ENCODE measurements at regions not wholly inside any gene's neighbourhood (a gene's known extent, or its start where the extent isn't known, plus 50 kb on each side); places are given as distances from the start of the nearest gene placed in this dataset.

GRCh38 chr13:24002206-24002815 lies 105.0 kb upstream of the C1QTNF9B start:
- Histone ChIP-seq H3K79me1 (ENCODE audit: insufficient read depth, low read depth, low read length, poor library complexity, severe bottlenecking) (no peaks in the 10 kb centered on the region), H4K91ac (ENCODE audit: insufficient read length, low read depth, low read length) (no peak overlapping the region), H3K14ac (ENCODE audit: insufficient read depth, low read length) (no peak overlapping the region), H3K23ac (ENCODE audit: insufficient read length, low read depth, low read length) (no peak overlapping the region), H2AFZ (ENCODE audit: low read length) (no peak overlapping the region), H3K9ac (ENCODE audit: extremely low read depth, insufficient read length, low read length) (no peak overlapping the region), H2BK15ac (ENCODE audit: low read depth, low read length) (no peak overlapping the region), H3K4ac (ENCODE audit: low read depth, low read length) (no peak overlapping the region), H4K20me1 (ENCODE audit: control insufficient read depth, insufficient read depth, insufficient read length) (no peaks in the 10 kb centered on the region), H2BK12ac (ENCODE audit: insufficient read length, low read depth, low read length) (no peak overlapping the region), H3K79me2 (ENCODE audit: insufficient read depth, low read length) (no peaks in the 10 kb centered on the region), H2AK5ac (ENCODE audit: insufficient read length, low read length) (no peak overlapping the region), H3K9me3 (ENCODE audit: control insufficient read depth, low read depth, low read length) (no peaks in the 10 kb centered on the region), H3K27me3 (ENCODE audit: insufficient read depth, low read length) (no peaks in the 10 kb centered on the region), H3T11ph (ENCODE audit: low read length) (no peak overlapping the region), H3K4me1 (ENCODE audit: insufficient read depth, low read length) (0 out of 2 replicates have a peak, but pooled peaks cover 3% of the 10 kb centered on the region), H4K5ac (ENCODE audit: insufficient read length, low read depth, low read length) (no peak overlapping the region), H3K18ac (ENCODE audit: insufficient read length, low read depth, low read length) (no peak overlapping the region), H2BK5ac (ENCODE audit: insufficient read length, low read length) (no peak overlapping the region), H2BK120ac (ENCODE audit: low read depth, low read length, poor library complexity, severe bottlenecking) (no peak overlapping the region), H3K4me2 (ENCODE audit: insufficient read depth, insufficient read length, low read length) (no peak overlapping the region), H3K23me2 (ENCODE audit: insufficient read length, low read depth, low read length, poor library complexity, severe bottlenecking) (no peaks in the 10 kb centered on the region), H3K27ac (ENCODE audit: insufficient read length, low read depth, low read length) (no peak overlapping the region), H2BK20ac (ENCODE audit: low read depth, low read length, poor library complexity, severe bottlenecking) (no peak overlapping the region), H4K8ac (replicated peaks; ENCODE audit: insufficient read length, low read depth, low read length) (no peak overlapping the region), H3K56ac (ENCODE audit: insufficient read length, low read depth, low read length) (no peak overlapping the region)
- H3K9me3 Mint-ChIP-seq: no peaks in the 10 kb centered on the region
- TF ChIP-seq, protein P1, sequence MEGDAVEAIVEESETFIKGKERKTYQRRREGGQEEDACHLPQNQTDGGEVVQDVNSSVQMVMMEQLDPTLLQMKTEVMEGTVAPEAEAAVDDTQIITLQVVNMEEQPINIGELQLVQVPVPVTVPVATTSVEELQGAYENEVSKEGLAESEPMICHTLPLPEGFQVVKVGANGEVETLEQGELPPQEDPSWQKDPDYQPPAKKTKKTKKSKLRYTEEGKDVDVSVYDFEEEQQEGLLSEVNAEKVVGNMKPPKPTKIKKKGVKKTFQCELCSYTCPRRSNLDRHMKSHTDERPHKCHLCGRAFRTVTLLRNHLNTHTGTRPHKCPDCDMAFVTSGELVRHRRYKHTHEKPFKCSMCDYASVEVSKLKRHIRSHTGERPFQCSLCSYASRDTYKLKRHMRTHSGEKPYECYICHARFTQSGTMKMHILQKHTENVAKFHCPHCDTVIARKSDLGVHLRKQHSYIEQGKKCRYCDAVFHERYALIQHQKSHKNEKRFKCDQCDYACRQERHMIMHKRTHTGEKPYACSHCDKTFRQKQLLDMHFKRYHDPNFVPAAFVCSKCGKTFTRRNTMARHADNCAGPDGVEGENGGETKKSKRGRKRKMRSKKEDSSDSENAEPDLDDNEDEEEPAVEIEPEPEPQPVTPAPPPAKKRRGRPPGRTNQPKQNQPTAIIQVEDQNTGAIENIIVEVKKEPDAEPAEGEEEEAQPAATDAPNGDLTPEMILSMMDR (conservative IDR thresholded peaks at IDR 0.05): no peak
- 0 out of 2 replicates have a peak, but pooled peaks cover 2% of the 10 kb centered on the region for H3K27me3 Mint-ChIP-seq (ENCODE audit: low read depth)
- H3K27ac Mint-ChIP-seq: no peak overlapping the region; a peak in 1 of 7 replicates
- peaks cover 17 to 20% of the 10 kb centered on the region in 2 experiments for H3K4me1 Mint-ChIP-seq
- H3K4me3 Mint-ChIP-seq: no peak overlapping the region
- DNase-seq: no peak
- no CpG with 5 or more reads among the region's 16 CpGs for WGBS (ENCODE audit: extremely low coverage, insufficient read length, low lambda C conversion rate)
- H3K36me3 Mint-ChIP-seq (ENCODE audit: insufficient read depth in 1 of 3, low read depth in 3 of 3): peaks cover 0 to 2% (median 2%) of the 10 kb centered on the region in 3 experiments; a peak in 2 of 7 replicates
